ENCODE measurements at regions not wholly inside any gene's neighbourhood (a gene's known extent, or its start where the extent isn't known, plus 50 kb on each side); places are given as distances from the start of the nearest gene placed in this dataset.

- TF ChIP-seq ZZZ3 (IDR thresholded peaks at IDR 0.05; ENCODE audit: control insufficient read depth, insufficient read length, low read depth) (no peak), CTCF (IDR thresholded peaks at IDR 0.05 in 2 of 3, conservative IDR thresholded peaks at IDR 0.05 in 1 of 3; ENCODE audit: control insufficient read depth in 2 of 3, extremely low read depth in 1 of 3, insufficient read depth in 1 of 3, low read depth in 3 of 3, low read length in 3 of 3) (no peak), RAD21 (IDR thresholded peaks at IDR 0.05; ENCODE audit: insufficient read depth, low read depth, low read length) (no peak), FOS (IDR thresholded peaks at IDR 0.05; ENCODE audit: borderline replicate concordance, extremely low read depth, insufficient read length) (no peak), BCL3 (IDR thresholded peaks at IDR 0.05; ENCODE audit: borderline replicate concordance, insufficient read depth, low read depth, low read length, poor library complexity, severe bottlenecking) (no peak), CREB1 (IDR thresholded peaks at IDR 0.05; ENCODE audit: low read depth) (no peak), REST (IDR thresholded peaks at IDR 0.05; ENCODE audit: low read depth, low read length) (no peak)
Observed at GRCh38 chr7:109646124-109646523, 1076.5 kb downstream of the DNAJB9 start.
